Coronary artery (tissue), 2 donors: ENCODE measurements at regions not wholly inside any gene's neighbourhood (a gene's known extent, or its start where the extent isn't known, plus 50 kb on each side); places are given as distances from the start of the nearest gene placed in this dataset.

Source experiments
- DNase-seq: peaks from one replicate; pipeline ENCODE4 v3.0.0-alpha.2; 2017; ENCODE audit warnings: low spot score
- H3K27ac ChIP-seq, 2 donors: fragments of 200-600 bp; sonication (generic); one replicate each; pipeline ENCODE4 v1.5.1; 2016 to 2019
- H3K4me3 ChIP-seq: fragments of 200-600 bp; sonication (generic); 2 replicates; pipeline ENCODE4 v1.5.1; 2016; ENCODE audit warnings: mild to moderate bottlenecking, moderate library complexity
- TF ChIP-seq, protein P1 (sequence below): fragments of 200-600 bp; sonication (generic); IDR thresholded peaks from one replicate; pipeline ENCODE4 v1.5.1; 2019; ENCODE audit warnings: antibody characterized with exemption

DNA sequence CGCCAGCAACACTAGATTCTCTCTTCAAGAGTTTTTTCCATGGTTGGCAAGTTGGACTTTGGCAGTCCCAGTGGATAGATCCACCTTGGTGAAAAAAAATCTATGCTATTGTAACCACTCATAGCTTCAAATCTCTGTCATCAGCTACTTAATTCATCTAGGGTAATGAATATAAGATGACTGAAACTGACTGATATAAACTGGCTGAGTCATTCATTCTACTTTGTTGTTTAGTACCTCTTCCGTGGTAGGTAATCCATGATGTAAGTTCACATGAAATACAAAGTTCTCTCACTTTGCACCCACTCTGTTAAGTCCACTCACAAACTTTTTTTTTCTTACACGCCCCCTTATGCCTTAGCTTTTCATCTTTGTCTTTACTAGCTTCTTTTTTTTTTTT lies 1381.5 kb downstream of the SLITRK5 start:
- no peak overlapping the region for H3K27ac ChIP-seq
- TF ChIP-seq, protein P1, sequence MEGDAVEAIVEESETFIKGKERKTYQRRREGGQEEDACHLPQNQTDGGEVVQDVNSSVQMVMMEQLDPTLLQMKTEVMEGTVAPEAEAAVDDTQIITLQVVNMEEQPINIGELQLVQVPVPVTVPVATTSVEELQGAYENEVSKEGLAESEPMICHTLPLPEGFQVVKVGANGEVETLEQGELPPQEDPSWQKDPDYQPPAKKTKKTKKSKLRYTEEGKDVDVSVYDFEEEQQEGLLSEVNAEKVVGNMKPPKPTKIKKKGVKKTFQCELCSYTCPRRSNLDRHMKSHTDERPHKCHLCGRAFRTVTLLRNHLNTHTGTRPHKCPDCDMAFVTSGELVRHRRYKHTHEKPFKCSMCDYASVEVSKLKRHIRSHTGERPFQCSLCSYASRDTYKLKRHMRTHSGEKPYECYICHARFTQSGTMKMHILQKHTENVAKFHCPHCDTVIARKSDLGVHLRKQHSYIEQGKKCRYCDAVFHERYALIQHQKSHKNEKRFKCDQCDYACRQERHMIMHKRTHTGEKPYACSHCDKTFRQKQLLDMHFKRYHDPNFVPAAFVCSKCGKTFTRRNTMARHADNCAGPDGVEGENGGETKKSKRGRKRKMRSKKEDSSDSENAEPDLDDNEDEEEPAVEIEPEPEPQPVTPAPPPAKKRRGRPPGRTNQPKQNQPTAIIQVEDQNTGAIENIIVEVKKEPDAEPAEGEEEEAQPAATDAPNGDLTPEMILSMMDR, result no peak
- no peak for DNase-seq
- H3K4me3 ChIP-seq, result no peak overlapping the region

DNA sequence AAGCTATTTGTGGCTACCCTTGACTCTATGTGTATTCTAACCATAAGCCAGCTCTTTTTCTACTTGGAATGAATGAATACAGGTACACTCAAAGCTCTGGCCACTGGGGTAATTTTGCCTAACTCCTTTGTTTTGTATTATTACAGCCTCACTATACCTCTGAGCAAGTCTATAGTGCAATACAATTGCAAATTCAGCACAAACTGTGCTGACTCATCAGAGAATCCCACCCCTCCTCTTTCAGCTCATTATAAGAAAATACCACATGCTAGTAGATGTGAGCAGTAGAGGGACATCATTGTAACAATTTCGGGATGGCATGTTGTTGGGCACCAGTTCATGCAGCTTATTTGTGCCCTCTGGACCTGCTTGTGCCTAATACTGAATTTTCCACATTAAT lies 1382.2 kb downstream of the SLITRK5 start:
- no peak for DNase-seq
- Histone ChIP-seq H3K27ac (no peak overlapping the region), H3K4me3 (no peak overlapping the region)
- TF ChIP-seq, protein P1, result no peak

DNA sequence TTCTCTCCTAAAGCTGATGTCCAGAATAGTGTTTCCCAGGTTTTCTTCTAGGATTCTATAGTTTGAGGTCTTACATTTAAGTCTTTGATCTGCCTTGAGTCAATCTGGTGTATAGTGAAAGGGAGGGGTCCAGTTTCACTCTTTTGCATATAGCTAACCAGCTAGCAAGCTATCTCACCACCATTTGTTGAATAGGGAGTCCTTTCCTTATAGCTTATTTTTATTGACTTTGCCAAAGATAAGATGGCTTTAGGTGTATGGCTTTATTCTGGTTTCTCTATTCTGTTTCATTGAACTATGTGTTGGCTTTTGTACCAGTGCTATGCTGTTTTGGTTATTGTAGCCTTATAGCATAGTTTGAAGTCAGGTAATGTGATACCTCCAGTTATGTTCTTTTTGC lies 1386.1 kb downstream of the SLITRK5 start:
- H3K4me3 ChIP-seq, result no peak overlapping the region
- TF ChIP-seq, protein P1, result no peak
- no peak overlapping the region for H3K27ac ChIP-seq
- no peak for DNase-seq

DNA sequence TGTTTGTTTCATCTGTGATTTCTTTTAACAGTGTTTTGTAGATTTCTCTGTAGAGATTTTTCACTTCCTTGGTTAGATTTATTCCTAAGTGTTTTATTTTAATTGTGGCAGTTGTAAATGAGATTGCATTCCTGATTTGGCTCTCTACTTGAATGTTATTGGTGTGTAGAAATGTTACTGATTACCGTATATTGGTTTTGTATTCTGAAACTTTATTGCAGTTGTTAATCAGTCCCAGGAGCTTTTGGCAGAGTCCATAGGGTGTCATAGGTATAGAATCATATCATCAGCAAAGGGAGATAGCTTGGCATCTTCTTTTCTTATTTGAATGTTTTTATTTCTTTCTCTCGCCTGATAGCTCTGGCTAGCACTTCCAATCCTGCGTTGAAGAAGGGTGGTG lies 1386.7 kb downstream of the SLITRK5 start:
- TF ChIP-seq, protein P1, result no peak

DNA sequence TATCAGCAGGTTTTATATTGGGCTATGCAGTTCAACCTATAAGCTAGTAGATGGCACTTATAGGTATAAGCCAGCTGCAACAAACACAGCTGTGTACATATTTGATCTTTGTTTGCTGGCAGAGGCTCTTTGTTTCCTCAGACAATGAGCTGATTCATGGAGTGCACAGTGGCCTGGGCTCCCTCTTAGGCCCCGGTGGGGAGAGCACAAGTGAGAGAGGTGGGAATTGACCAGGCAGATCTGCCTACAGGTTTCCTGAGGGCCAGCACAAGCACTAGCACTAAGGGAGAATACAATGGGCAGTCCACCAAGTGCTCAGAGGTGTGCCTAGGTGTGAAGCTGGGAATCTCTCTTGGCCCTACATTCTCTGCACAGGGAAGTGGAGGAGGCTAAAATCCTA lies 1390.7 kb downstream of the SLITRK5 start:
- H3K27ac ChIP-seq, result no peak overlapping the region
- H3K4me3 ChIP-seq, result no peak overlapping the region
- no peak for DNase-seq
- TF ChIP-seq, protein P1, result no peak

More for the DNA sequence above, 1386.7 kb downstream of the SLITRK5 start:
- no peak overlapping the region for H3K4me3 ChIP-seq
- no peak for DNase-seq
- H3K27ac ChIP-seq, result no peak overlapping the region

DNA sequence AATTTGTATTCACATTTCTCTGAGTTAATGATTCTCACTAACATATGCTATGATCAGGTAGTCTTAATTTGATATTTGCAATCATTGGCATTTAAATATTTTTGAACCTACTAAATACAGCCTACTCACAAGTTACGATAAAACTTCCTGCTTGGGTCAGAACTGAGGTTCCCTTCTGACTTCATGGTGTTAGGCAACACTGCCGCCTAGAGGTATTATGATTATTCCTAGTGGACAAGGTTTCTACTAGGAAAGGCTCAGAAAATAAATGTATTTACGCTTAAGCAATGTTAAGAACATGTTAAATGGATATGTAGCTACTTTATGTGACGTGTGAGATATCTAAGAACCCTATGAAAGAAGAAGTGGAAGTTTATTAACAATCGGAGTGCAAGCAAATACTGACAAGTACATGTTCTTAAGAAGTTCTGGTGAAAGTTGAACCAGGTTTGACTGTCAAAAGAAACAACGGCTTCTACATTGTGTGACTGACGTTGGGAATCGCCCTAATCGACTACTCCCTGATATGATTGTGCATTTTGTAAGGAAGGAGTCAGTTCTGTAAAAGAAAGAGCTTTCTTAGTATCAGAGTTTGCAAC lies 1395.8 kb downstream of the SLITRK5 start:
- TF ChIP-seq, protein P1, result no peak
- no peak overlapping the region for H3K4me3 ChIP-seq
- no peak overlapping the region for H3K27ac ChIP-seq
- DNase-seq, result no peak

DNA sequence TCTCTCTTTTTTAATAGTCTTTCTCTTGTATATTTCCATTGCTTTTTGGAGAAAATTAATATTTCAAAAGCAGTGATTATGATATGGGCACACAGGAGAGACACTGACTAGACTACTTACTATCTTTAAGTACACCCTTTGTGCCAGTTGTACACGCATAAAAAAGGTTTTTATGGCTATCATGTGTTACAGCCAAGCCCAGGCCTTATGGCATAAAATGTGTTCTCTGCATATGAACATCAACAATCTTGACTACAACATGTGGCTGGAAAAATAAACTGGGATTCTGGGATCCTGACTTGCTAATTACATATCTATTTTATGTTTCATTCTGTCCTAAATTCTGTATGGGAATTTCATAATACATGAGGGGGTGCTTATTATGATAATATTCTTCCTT lies 1401.8 kb downstream of the SLITRK5 start:
- Histone ChIP-seq H3K27ac (no peak overlapping the region), H3K4me3 (no peak overlapping the region)
- TF ChIP-seq, protein P1, result no peak
- DNase-seq, result no peak
